ENCODE measurements at regions not wholly inside any gene's neighbourhood (a gene's known extent, or its start where the extent isn't known, plus 50 kb on each side); places are given as distances from the start of the nearest gene placed in this dataset.

DNA sequence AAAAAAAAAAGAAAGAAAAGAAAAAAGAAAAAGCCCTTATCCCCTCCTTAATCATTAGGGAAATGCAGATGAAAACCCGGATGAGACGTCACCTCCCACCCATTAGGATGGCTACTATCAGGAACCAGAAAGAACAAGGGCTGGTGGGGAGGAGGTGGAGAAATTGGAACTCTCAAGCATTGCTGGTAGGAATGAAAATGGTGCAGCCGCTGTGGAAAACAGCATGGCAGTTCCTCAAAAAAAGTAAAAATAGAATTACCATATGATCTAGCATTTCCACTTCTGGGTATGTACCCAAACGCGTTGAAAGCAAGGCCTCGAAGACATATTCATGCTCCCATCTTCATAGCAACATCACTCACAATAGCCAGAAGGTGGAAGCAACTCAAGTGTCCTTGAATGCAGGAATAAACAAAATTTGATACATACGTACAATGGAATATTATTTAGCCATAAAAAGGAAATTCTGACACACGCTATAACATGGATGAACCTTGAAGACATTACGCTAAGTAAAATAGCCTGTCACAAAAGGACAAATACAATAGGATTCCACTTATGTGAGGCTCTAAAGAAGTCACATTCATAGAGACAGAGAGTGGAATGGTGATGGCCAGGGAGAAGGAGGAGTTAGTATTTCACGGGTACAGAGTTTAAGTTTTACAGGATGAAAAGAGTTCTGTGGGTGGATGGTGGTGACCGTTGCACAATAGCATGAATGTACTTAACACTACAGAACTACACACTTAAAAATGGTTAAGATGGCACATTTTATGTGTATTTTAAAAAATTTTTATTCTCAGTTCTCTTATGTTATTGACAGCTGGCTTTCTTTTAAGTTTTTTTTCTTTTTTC is 166.8 kb upstream of the IER5L start:
- Mint-ChIP-seq H3K36me3 (ENCODE audit: low read depth) (peaks cover 8% of the 10 kb centered on the region), H3K4me3 (no peak overlapping the region), H3K4me1 (ENCODE audit: low read depth) (peaks cover 69% of the 10 kb centered on the region), H3K27ac (peak overlapping the region; percentile 86), H3K9me3 (no peaks in the 10 kb centered on the region), H3K27me3 (no peaks in the 10 kb centered on the region)
- intact Hi-C loops (cut with micrococcal nuclease): no loop called here

DNA sequence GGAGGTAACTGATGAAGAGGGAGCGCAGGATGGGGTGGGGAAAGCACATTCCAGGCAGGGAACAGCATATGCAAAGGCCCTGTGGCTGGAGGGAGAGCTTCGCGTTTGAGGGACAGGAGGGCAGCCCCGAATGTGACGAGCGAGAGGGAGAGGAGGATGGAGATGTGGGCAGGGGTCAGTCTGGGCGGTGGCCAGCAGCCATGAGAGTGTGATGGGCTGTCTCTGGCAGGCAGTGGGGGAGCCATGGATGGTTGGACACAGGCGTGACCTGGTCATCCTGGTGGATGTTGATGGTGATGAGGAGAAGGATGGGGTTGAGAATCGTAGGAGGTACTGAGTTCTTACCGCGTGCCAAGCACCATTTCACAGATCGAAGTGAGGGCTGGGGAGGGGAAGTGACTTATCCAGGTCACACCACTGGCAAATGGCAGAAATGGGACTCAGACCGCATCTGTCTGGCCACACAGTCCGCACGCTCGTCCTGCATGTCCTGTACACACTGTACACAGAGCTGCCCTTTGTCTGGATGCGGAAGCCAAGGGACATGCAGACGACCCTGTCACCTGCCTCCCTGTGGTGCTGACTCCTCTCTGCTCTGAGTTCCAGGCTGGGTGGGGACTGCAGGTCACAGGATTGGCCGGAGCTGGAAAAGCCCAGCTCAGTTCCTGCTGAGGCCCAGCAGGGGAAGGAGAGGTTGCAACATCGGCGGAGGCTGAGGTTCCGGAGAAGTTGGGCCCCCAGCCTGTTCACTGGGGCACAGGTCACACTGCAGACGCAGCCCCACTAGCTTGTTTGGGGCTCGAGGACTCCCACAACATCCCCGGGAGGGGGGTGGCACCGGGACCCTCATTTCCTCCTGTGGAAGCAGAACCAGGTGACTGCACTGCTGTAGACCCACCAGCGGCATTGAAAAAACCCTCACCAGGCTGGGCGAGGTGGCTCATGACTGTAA is 165.6 kb upstream of the IER5L start:
- Mint-ChIP-seq H3K9me3 (no peaks in the 10 kb centered on the region), H3K36me3 (ENCODE audit: low read depth) (peaks cover 8% of the 10 kb centered on the region), H3K27ac (peak overlapping the region; percentile 86), H3K4me3 (peak overlapping the region; percentile 17), H3K27me3 (no peaks in the 10 kb centered on the region), H3K4me1 (ENCODE audit: low read depth) (peaks cover 57% of the 10 kb centered on the region)
- intact Hi-C loops (cut with micrococcal nuclease): no loop called here

DNA sequence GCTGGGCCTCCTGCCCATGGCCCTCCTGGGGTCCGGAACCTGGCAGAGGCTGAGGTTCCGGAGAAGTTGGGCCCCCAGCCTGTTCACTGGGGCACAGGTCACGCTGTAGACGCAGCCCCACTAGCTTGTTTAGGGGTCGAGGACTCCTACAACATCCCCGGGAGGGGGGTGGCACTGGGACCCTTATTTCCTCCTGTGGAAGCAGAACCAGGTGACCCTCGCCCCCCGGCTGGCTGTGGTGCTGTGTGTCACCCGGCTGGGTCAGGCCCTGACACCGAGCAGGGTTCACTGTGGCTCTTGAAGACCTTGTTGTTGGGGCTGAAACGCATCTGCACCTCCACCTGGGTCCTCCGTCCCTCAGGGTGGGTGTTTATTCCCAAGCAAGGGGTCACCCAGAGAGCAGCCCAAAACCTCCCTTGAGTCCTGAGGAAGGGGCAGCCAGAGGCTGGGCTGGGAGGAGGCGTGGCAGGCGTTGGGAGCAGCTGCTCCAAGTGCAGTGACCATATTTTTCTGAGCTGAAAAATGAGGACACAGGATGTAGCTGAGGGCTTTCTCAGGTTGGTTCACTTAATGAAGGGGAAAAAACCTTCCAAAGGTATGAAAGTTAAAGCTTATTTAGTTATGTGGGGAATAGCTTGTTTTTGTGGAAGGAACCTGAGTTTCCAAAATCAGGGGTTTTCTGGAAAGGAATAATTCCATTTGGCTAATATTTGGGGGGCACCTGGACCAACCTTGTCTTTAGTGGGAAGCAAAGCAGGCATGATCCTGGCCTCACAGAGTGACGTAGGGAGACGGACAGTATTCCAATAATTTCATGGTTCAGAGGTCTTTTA is 164.7 kb upstream of the IER5L start:
- H3K4me1 Mint-ChIP-seq (ENCODE audit: low read depth): peaks cover 51% of the 10 kb centered on the region
- H3K27me3 Mint-ChIP-seq: no peaks in the 10 kb centered on the region
- peak overlapping the region; percentile 86 for H3K27ac Mint-ChIP-seq
- H3K9me3 Mint-ChIP-seq: no peaks in the 10 kb centered on the region
- peaks cover 8% of the 10 kb centered on the region for H3K36me3 Mint-ChIP-seq (ENCODE audit: low read depth)
- intact Hi-C loops (cut with micrococcal nuclease): no loop called here
- H3K4me3 Mint-ChIP-seq: peak overlapping the region; percentile 17

DNA sequence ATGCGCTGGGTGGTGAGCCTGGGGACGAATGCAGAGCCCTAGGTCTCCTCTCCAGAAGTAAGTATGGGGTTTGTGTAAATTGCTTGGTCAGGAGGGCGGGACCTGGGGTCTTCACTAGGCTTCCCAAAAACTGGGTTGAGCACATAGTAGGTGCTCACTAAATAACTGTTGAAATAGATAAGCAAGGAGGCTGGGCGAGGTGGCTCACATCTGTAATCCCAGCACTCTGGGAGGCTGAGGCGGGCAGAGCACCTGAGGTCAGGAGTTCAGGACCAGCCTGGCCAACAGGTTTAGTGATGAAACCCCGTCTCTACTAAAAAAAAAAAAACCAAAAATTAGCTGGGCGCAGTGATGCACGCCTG is 163.9 kb upstream of the IER5L start:
- H3K36me3 Mint-ChIP-seq (ENCODE audit: low read depth): peaks cover 8% of the 10 kb centered on the region
- H3K4me1 Mint-ChIP-seq (ENCODE audit: low read depth): peaks cover 49% of the 10 kb centered on the region
- intact Hi-C loops (cut with micrococcal nuclease): no loop called here
- H3K27ac Mint-ChIP-seq: no peak overlapping the region
- H3K27me3 Mint-ChIP-seq: no peaks in the 10 kb centered on the region
- H3K4me3 Mint-ChIP-seq: no peak overlapping the region
- no peaks in the 10 kb centered on the region for H3K9me3 Mint-ChIP-seq

DNA sequence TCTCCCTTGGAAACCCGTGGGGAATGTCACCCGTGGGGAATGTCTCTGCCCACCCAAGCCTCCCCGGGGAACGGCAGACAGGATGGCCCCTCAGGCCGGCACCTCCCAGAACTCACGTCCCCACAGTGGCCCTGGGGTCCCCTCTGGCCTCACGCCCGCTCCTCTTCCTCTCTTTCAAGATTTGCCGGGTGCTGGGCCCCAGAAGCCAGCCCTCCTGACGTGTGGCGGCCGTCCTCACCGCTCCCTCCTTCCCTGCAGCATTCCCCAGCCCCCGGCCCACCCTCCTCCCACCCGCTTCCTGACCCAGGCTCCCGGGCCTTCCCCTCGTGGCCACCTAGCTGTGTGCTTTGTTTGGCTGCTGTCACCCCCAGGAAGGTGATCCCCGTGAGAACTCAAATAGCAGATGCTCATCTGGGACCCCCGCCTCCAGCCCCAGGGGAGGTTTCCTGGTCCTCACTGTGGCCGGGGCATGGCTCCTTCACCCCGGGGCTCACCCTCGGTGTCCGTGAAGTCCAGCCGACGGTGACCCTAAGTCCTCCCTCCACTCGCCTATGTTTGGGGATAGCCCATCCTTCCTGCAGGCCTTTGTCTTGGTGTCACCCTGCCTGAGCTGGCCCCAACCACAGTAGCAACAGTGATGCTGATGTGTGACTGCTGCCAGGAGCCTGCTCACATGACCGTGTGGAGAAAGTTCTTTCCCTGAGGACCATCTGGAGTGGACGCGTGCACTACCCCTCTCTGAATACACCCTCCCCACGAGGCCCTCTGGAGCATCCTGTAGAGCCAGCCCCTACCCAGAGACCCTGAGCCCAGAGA is 163.3 kb upstream of the IER5L start:
- H3K36me3 Mint-ChIP-seq (ENCODE audit: low read depth): peaks cover 8% of the 10 kb centered on the region
- H3K27ac Mint-ChIP-seq: no peak overlapping the region
- no peaks in the 10 kb centered on the region for H3K27me3 Mint-ChIP-seq
- H3K4me3 Mint-ChIP-seq: no peak overlapping the region
- intact Hi-C loops (cut with micrococcal nuclease): no loop called here
- peaks cover 48% of the 10 kb centered on the region for H3K4me1 Mint-ChIP-seq (ENCODE audit: low read depth)
- H3K9me3 Mint-ChIP-seq: no peaks in the 10 kb centered on the region

DNA sequence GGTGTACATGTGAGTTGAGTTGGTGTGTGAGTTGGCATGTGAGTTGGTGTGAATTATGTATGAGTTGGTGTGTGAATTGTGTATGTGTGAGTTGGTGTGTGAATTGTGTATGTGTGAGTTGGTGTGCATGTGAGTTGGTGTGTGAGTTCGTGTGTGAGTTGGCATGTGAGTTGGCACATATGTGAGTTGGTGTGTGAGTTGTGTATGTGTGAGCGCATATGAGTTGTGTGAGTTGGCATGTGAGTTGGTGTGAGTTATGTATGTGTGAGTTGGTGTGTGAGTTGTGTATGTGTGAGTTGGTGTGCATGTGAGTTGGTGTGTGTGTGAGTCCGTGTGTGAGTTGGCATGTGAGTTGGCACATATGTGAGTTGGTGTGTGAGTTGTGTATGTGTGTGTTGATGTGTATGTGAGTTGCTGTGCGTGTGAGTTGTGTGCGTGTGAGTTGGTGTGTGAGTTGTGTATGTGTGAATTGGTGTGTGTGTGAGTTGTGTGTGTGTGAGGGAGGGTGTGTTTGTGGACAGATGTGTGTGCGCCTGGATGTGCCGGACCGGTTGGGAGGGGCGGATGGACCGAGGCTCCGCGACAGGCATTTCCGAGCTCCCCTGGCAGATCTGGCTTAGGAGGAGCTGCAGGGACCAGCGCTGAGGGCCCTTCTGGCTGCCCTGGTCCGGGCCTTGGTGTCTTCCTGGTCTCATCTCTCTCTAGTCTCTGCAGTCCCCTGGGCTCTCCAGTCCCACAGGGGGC is 162.5 kb upstream of the IER5L start:
- no peak overlapping the region for H3K4me3 Mint-ChIP-seq
- H3K9me3 Mint-ChIP-seq: no peaks in the 10 kb centered on the region

DNA sequence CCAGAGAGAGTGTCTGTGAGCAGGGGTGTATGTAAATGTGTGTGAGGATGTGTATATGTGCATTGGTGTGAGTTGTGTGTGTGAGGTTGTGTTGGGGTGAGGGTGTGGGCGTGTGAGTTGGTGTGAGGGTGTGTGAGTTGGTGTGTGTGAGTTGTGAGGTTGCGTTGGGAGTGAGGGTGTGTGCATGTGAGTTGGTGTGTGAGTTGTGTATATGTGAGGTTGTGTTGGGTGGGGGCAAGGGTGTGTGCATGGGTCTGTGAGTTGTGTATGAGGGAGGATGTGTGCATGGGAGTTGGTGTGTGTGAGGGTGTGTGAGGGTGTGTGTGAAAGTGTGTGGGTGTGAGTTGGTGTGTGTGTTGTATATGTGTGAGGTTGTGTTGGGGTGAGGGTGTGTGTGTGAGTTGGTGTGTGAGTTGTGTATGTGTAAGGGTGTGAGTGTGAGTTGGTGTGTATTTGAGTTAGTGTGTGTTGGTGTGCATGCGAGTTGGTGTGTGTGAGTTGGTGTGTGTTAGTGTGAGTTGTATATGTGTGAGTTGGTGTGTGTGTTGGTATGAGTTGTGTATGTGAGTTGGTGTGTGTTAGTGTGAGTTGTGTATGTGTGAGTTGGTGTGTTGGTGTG is 161.6 kb upstream of the IER5L start:
- Mint-ChIP-seq H3K4me3 (no peak overlapping the region), H3K27ac (no peak overlapping the region), H3K9me3 (no peaks in the 10 kb centered on the region), H3K4me1 (ENCODE audit: low read depth) (peaks cover 47% of the 10 kb centered on the region), H3K36me3 (ENCODE audit: low read depth) (peaks cover 8% of the 10 kb centered on the region), H3K27me3 (no peaks in the 10 kb centered on the region)
- intact Hi-C loops (cut with micrococcal nuclease): loop anchor here (10.0 kb wide), 2 partner anchors 145 to 265 kb away; no protein-coding TSS in a partner anchor

More for the DNA sequence above, 162.5 kb upstream of the IER5L start:
- Mint-ChIP-seq H3K4me1 (ENCODE audit: low read depth) (peaks cover 48% of the 10 kb centered on the region), H3K27me3 (no peaks in the 10 kb centered on the region), H3K27ac (no peak overlapping the region), H3K36me3 (ENCODE audit: low read depth) (peaks cover 8% of the 10 kb centered on the region)
- intact Hi-C loops (cut with micrococcal nuclease): no loop called here

DNA sequence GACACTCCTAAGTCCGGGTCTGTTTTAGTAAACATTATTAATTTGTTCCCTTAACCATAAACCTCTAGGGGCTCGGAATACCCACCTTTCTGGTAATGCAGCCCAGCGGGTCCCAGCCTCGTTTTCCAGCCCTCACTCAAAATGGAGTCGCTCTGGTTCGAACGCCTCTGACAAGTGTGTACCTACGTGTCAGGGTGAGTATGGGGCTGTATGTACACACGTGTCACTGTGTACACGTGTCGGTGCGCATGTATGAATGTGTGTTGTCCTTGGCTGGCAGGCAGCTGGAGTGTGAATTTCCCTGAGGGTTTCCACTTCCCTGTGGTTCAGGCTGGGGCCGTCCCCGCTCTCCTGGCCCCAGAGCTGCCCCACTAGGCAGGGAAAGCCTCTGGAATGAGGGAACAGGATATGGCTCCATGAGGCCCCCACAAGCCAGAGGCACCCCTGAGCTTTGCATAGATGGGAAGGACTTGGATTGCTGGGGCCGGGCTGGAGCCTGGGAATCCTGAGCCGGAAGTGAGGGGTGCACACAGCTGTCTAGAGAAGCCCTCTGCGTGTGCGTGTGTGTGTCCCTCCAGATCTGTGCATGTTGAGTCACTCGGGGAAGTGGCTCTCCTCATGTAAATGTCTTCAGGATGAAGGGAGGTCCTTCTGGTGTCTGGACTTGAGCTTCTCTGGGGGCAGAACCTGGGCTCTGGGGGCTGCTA is 160.8 kb upstream of the IER5L start:
- H3K4me3 Mint-ChIP-seq: peak overlapping the region; percentile 5
- H3K27me3 Mint-ChIP-seq: no peaks in the 10 kb centered on the region
- H3K4me1 Mint-ChIP-seq (ENCODE audit: low read depth): peaks cover 50% of the 10 kb centered on the region
- no peak overlapping the region for H3K27ac Mint-ChIP-seq
- intact Hi-C loops (cut with micrococcal nuclease): loop anchor here (10.0 kb wide), 2 partner anchors 146 to 266 kb away; no protein-coding TSS in a partner anchor
- H3K9me3 Mint-ChIP-seq: no peaks in the 10 kb centered on the region
- peaks cover 8% of the 10 kb centered on the region for H3K36me3 Mint-ChIP-seq (ENCODE audit: low read depth)

DNA sequence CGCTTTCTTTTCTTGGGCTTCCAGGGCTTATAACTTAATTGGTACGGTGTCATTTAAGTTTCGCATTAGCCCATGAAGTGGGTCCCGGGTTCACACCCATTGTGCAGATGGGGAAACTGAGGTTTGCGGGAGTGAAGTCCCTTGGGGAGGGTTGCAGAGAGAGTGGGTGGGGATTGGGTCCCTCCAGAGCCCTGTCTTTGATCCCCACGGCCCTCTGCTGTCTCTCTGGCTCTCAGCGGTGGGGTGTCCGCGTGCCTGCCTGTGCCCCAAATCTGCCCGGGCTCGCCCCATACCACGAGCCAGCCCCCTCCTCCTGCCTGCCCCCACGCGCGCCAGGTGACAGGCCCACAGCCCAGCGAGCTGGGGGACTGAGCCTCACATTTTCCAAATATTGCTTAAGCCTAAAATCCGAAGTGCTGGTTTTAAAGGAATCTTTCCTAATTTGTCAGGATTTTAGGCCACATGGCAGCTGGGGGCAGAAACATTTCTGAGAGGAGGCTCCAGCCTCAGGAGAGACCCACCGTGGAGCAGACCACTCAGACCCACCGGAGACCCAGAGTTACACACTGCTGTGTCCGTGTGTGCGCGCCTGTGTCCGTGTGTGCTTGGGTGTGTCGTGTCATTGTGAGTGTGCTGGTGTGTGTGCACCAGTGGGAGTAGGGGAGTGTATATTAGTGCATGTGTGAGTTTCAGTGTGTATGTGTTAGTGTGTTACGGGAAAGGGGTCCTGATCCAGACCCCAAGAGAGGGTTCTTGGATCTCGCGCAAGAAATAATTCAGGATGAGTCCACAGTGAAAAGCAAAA is 159.5 kb upstream of the IER5L start:
- Mint-ChIP-seq H3K27ac (peak overlapping the region; percentile 83), H3K4me1 (ENCODE audit: low read depth) (peaks cover 48% of the 10 kb centered on the region), H3K36me3 (ENCODE audit: low read depth) (peaks cover 8% of the 10 kb centered on the region), H3K27me3 (no peaks in the 10 kb centered on the region), H3K4me3 (peak overlapping the region; percentile 73), H3K9me3 (no peaks in the 10 kb centered on the region)
- intact Hi-C loops (cut with micrococcal nuclease): loop anchor here (10.0 kb wide), 2 partner anchors 147 to 267 kb away; no protein-coding TSS in a partner anchor

DNA sequence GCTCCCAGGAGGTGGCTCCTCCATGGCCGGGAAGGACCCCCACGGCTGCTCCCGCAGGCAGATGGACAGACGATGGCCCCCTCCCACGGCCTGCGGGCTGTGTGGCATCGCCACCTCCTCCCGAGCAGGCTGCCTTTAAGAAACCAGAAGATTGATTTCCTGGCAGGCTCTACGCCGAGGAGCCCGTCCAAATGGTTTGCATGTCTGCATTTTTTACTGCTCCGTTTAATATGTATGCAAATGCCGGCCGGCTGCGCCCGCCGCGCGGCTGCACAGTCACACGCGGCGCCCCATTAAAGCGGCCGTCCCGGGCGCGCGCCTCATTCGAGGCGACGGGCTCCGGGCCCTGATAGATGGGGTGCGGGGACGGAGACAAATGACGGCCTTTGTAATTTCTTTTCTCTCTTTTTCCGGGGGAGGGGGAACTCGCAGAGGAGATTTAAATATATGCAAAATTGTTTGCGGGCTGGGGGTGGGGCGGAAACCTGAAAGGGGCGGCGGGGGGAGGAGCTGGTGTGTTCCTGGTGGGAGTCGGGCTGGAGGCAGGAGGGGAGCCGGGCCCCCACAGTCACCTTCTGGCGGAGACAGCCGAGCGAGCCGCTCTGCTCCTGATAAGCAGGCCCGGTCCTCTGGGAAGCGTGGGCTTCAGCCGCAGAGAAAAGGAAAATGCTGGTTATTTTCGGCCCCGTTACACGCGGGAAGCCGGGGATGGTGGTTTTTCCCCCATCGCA is 158.7 kb upstream of the IER5L start:
- H3K36me3 Mint-ChIP-seq (ENCODE audit: low read depth): peaks cover 5% of the 10 kb centered on the region
- H3K27me3 Mint-ChIP-seq: no peaks in the 10 kb centered on the region
- no peaks in the 10 kb centered on the region for H3K9me3 Mint-ChIP-seq
- intact Hi-C loops (cut with micrococcal nuclease): loop anchor here (10.0 kb wide), 2 partner anchors 148 to 268 kb away; no protein-coding TSS in a partner anchor
- H3K4me3 Mint-ChIP-seq: peak overlapping the region; percentile 73
- H3K4me1 Mint-ChIP-seq (ENCODE audit: low read depth): peaks cover 54% of the 10 kb centered on the region
- H3K27ac Mint-ChIP-seq: peak overlapping the region; percentile 83

Measured in dendritic cell treated with granulocyte-macrophage colony-stimulating factor and Interleukin-4, amounts not matched to agents 40 ng/mL and 50 ng/mL, for 4 days (primary cell).